OCI-LY3 (cell line): ENCODE measurements at regions not wholly inside any gene's neighbourhood (a gene's known extent, or its start where the extent isn't known, plus 50 kb on each side); places are given as distances from the start of the nearest gene placed in this dataset.

Experiments
- H2AFZ ChIP-seq: fragments of 200-600, 300-600 bp; shearing (Covaris generic); 2 replicates; pipeline ENCODE4 v1.6.0; 2014; ENCODE audit warnings: antibody characterized with exemption, low read depth, low read length
- H3K27ac ChIP-seq: fragments of 200-600, 300-600 bp; sonication (generic); 2 replicates; pipeline ENCODE4 v1.5.1; 2014; ENCODE audit warnings: mild to moderate bottlenecking, low read length, moderate library complexity, mixed read lengths
- H3K27me3 ChIP-seq: fragments of 200-600, 300-600 bp; sonication (generic); 2 replicates; pipeline ENCODE4 v1.6.1; 2014; ENCODE audit warnings: low read depth, low read length, mixed read lengths
- H3K36me3 ChIP-seq: fragments of 200-600, 300-600 bp; sonication (generic); replicated peaks from 2 replicates; pipeline ENCODE3; 2014; ENCODE audit warnings: low read depth, low read length, mixed read lengths
- H3K4me1 ChIP-seq: fragments of 300-600, 200-600 bp; sonication (generic); 2 replicates; pipeline ENCODE4 v1.6.1; 2014; ENCODE audit warnings: low read length, mixed read lengths
- H3K4me2 ChIP-seq: fragments of 200-600, 300-600 bp; sonication (generic); 2 replicates; pipeline ENCODE4 v1.6.1; 2014; ENCODE audit warnings: low read length, mixed read lengths
- H3K4me3 ChIP-seq: fragments of 300-600, 200-600 bp; sonication (generic); 2 replicates; pipeline ENCODE4 v1.5.1; 2014; ENCODE audit warnings: antibody characterized with exemption, mild to moderate bottlenecking, low read length, moderate library complexity
- H3K79me2 ChIP-seq: fragments of 300-600, 200-600 bp; shearing (Covaris generic); 2 replicates; pipeline ENCODE4 v1.6.1; 2014; ENCODE audit warnings: mild to moderate bottlenecking, low read length, mixed read lengths
- H3K9ac ChIP-seq: fragments of 300-600, 200-600 bp; shearing (Covaris generic); 2 replicates; pipeline ENCODE4 v1.6.0; 2014; ENCODE audit warnings: mild to moderate bottlenecking, low read length, moderate library complexity
- H3K9me3 ChIP-seq: fragments of 200-600, 300-600 bp; shearing (Covaris generic); 2 replicates; pipeline ENCODE4 v1.6.1; 2014; ENCODE audit warnings: low read length, mixed read lengths; ENCODE audit not compliant: insufficient read depth
- H4K20me1 ChIP-seq: fragments of 200-600, 300-600 bp; sonication (generic); 2 replicates; pipeline ENCODE4 v1.6.1; 2016; ENCODE audit warnings: low read length, mixed read lengths; ENCODE audit not compliant: insufficient read depth
- CTCF ChIP-seq: fragments of 200-600, 300-600 bp; sonication (generic); IDR thresholded peaks from 2 replicates; pipeline ENCODE4 v1.5.1; 2014; ENCODE audit warnings: antibody characterized with exemption, low read length, low read depth
- EZH2phosphoT487 ChIP-seq: fragments of 200-600 bp; shearing (Covaris generic); IDR thresholded peaks from 2 replicates; pipeline ENCODE4 v1.6.1; 2018; ENCODE audit warnings: antibody characterized with exemption, mixed run types, low read depth

- no peaks in the 10 kb centered on the region for H3K4me1 ChIP-seq
- no peak overlapping the region for H3K4me3 ChIP-seq
- no peak overlapping the region for H3K4me2 ChIP-seq
- H3K27me3 ChIP-seq: no peaks in the 10 kb centered on the region
- H3K36me3 ChIP-seq: no peaks in the 10 kb centered on the region
- no peak overlapping the region for H3K9ac ChIP-seq
- H3K9me3 ChIP-seq: no peaks in the 10 kb centered on the region
- no peak overlapping the region for H2AFZ ChIP-seq
- H3K79me2 ChIP-seq: no peaks in the 10 kb centered on the region
- peak; percentile 54 for TF ChIP-seq CTCF
- no peak for TF ChIP-seq EZH2phosphoT487
- no peaks in the 10 kb centered on the region for H4K20me1 ChIP-seq
- no peak overlapping the region for H3K27ac ChIP-seq
Observed at GRCh38 chr7:110090110-110090820, 1000.7 kb upstream of the LRRN3 start.

DNA sequence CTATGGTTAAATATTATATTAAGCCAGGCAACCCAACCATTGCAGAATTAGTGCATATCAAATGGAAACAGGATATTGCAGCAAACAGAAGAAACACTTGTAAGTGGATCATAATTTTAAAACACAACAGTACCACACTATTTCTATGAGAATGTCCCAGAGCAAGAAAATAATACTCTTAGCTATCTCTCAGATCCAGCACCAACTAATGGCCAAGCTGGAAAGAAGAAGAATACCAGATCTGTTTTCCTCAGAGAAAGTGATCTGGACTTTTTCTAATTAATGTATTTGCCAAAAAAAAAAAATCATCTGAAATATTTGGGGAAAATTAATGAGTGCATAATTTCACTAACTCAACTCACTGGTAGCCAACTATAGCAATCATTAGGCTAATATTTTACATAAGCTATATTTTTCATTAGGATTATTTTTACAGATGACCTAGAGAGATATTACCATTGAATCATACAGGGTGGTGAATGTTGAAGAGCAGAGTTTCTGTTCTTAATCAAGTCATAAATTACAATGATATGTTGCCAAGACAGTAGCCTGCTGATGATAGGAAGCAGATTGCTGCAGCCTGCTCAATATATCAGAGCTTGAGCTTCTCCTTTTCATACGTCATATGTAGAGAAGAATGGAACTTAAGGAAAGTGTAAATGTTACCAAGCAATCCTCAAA, 995.4 kb upstream of the LRRN3 start:
- no peak overlapping the region for H2AFZ ChIP-seq
- H3K27me3 ChIP-seq: no peaks in the 10 kb centered on the region
- H3K9me3 ChIP-seq: no peaks in the 10 kb centered on the region
- no peak overlapping the region for H3K4me2 ChIP-seq
- H3K36me3 ChIP-seq: no peaks in the 10 kb centered on the region
- H3K9ac ChIP-seq: no peak overlapping the region
- no peaks in the 10 kb centered on the region for H3K79me2 ChIP-seq
- H4K20me1 ChIP-seq: no peaks in the 10 kb centered on the region
- no peak overlapping the region for H3K4me3 ChIP-seq
- H3K27ac ChIP-seq: no peak overlapping the region
- no peaks in the 10 kb centered on the region for H3K4me1 ChIP-seq
- TF ChIP-seq CTCF (no peak), EZH2phosphoT487 (no peak)

- Histone ChIP-seq H2AFZ (no peak overlapping the region), H3K4me3 (no peak overlapping the region), H4K20me1 (no peaks in the 10 kb centered on the region), H3K36me3 (no peaks in the 10 kb centered on the region), H3K9ac (no peak overlapping the region), H3K79me2 (no peaks in the 10 kb centered on the region), H3K4me1 (no peaks in the 10 kb centered on the region), H3K27me3 (no peaks in the 10 kb centered on the region), H3K9me3 (no peaks in the 10 kb centered on the region), H3K4me2 (no peak overlapping the region), H3K27ac (no peak overlapping the region)
- no peak for TF ChIP-seq EZH2phosphoT487
- no peak for TF ChIP-seq CTCF
Observed at GRCh38 chr7:110104243-110104642, 986.7 kb upstream of the LRRN3 start.

GRCh38 chr7:110105307-110105706, 985.6 kb upstream of the LRRN3 start:
- H2AFZ ChIP-seq: no peak overlapping the region
- no peak overlapping the region for H3K27ac ChIP-seq
- no peaks in the 10 kb centered on the region for H3K9me3 ChIP-seq
- H3K79me2 ChIP-seq: no peaks in the 10 kb centered on the region
- no peak overlapping the region for H3K9ac ChIP-seq
- H3K27me3 ChIP-seq: no peaks in the 10 kb centered on the region
- H3K36me3 ChIP-seq: no peaks in the 10 kb centered on the region
- no peaks in the 10 kb centered on the region for H4K20me1 ChIP-seq
- no peaks in the 10 kb centered on the region for H3K4me1 ChIP-seq
- no peak overlapping the region for H3K4me3 ChIP-seq
- no peak overlapping the region for H3K4me2 ChIP-seq
- TF ChIP-seq EZH2phosphoT487: no peak
- no peak for TF ChIP-seq CTCF
